HCT116 (cell line): ENCODE measurements at regions not wholly inside any gene's neighbourhood (a gene's known extent, or its start where the extent isn't known, plus 50 kb on each side); places are given as distances from the start of the nearest gene placed in this dataset.

Source experiments
- ATAC-seq: fragments of 200-7000 bp; cut with Tn5 transposase; 2 replicates; pipeline ENCODE4 v1.9.1; 2020; ENCODE audit warnings: mild to moderate bottlenecking, moderate library complexity
- BruUV-seq: library from RNA; stranded (reverse); fragments of 400-500 nt; replicated peaks from 2 replicates; lab custom pipeline; 2021; lab: Mats Ljungman, UMichigan
- CTCF ChIA-PET: fragments of 300-600 bp; sonication (Branson Sonifier 250); formaldehyde crosslinking; loops from one replicate; lab custom pipeline; 2021; ENCODE audit warnings: antibody characterized with exemption; lab: Charles Lee
- POLR2A ChIA-PET: fragments of 300-600, 350-600 bp; sonication (Branson Sonifier 250); formaldehyde crosslinking; loops from one replicate; lab custom pipeline; 2021; ENCODE audit warnings: antibody characterized with exemption; lab: Charles Lee
- RAD21 ChIA-PET, 2 experiments: fragments of 300-600 bp; sonication (Branson Sonifier 250); formaldehyde crosslinking; loops; one replicate each; lab custom pipeline; 2023; ENCODE audit warnings: low total read pairs in 2 of 2; ENCODE audit not compliant: uncharacterized antibody in 2 of 2, unreplicated experiment in 2 of 2, low non-redundant PET in 1 of 2; lab: Charles Lee
- DNase-seq: peaks from one replicate; pipeline ENCODE4 v3.0.0-alpha.2; 2010; ENCODE audit warnings: low read depth, low spot score
- H2AFZ ChIP-seq: fragments of 200-600 bp; shearing (Covaris generic), sonication (generic); 2 replicates; pipeline ENCODE4 v1.6.1; 2017; ENCODE audit warnings: low read depth, mixed run types, mixed read lengths, antibody characterized with exemption, low read length; ENCODE audit not compliant: poor library complexity, severe bottlenecking
- H3K27ac ChIP-seq: 2 replicates; pipeline ENCODE4 v1.5.1; 2012; ENCODE audit warnings: low read depth, low read length
- H3K27me3 ChIP-seq: fragments of 200-600 bp; sonication (generic); 2 replicates; pipeline ENCODE4 v1.6.1; 2016; ENCODE audit warnings: mixed run types, low read length, mixed read lengths; ENCODE audit not compliant: insufficient read depth
- H3K36me3 ChIP-seq, 2 experiments: fragments of 200-500 bp in 1 of 2; fragments of 200-600 bp in 1 of 2; sonication (Bioruptor generic) in 1 of 2; sonication (generic) in 1 of 2; 2 replicates each; pipeline versions ENCODE4 v1.5.1 to v1.6.1; 2014 to 2016; ENCODE audit warnings: low read length in 2 of 2, inconsistent platforms in 1 of 2, mixed read lengths in 1 of 2, mixed run types in 1 of 2; ENCODE audit not compliant: insufficient read depth in 2 of 2, control insufficient read depth in 1 of 2
- H3K4me1 ChIP-seq, 2 experiments: fragments of 200-600 bp in 1 of 2; sonication (generic) in 1 of 2; 2 replicates each; pipeline versions ENCODE4 v1.5.1 to v1.6.1; 2012 to 2017; ENCODE audit warnings: low read length in 2 of 2, inconsistent platforms in 1 of 2, mild to moderate bottlenecking in 1 of 2, mixed read lengths in 1 of 2, mixed run types in 1 of 2, moderate library complexity in 1 of 2; ENCODE audit not compliant: insufficient read depth in 2 of 2, control insufficient read depth in 1 of 2
- H3K4me2 ChIP-seq: fragments of 200-600 bp; sonication (generic); 2 replicates; pipeline ENCODE4 v1.6.1; 2017; ENCODE audit warnings: mixed run types, low read length, mixed read lengths
- H3K4me3 ChIP-seq, 2 experiments: fragments of 200-600 bp in 1 of 2; sonication (generic) in 1 of 2; replicated peaks in 1 of 2; 2 replicates each; pipeline ENCODE4 v1.5.1; 2011 to 2016; ENCODE audit warnings: low read length in 2 of 2, control low read depth in 1 of 2, low read depth in 1 of 2, mild to moderate bottlenecking in 1 of 2, mixed read lengths in 1 of 2, mixed run types in 1 of 2
- H3K79me2 ChIP-seq: fragments of 200-600 bp; sonication (generic); 2 replicates; pipeline ENCODE4 v1.6.1; 2017; ENCODE audit warnings: mild to moderate bottlenecking, mixed run types, low read length, moderate library complexity, mixed read lengths; ENCODE audit not compliant: insufficient read depth
- H3K9ac ChIP-seq: fragments of 200-600 bp; sonication (generic); 2 replicates; pipeline ENCODE4 v1.6.1; 2016; ENCODE audit warnings: low read length, mixed read lengths
- H3K9me2 ChIP-seq: fragments of 200-600 bp; sonication (generic), shearing (Covaris generic); 2 replicates; pipeline ENCODE4 v1.6.1; 2017; ENCODE audit warnings: mixed run types, mild to moderate bottlenecking, moderate library complexity; ENCODE audit not compliant: insufficient read depth
- H3K9me3 ChIP-seq, 2 experiments: fragments of 200-500 bp in 1 of 2; fragments of 200-600 bp in 1 of 2; sonication (Bioruptor generic) in 1 of 2; sonication (generic) in 1 of 2; 2 replicates each; pipeline ENCODE4 v1.6.1; 2014 to 2017; ENCODE audit warnings: low read length in 2 of 2, mixed read lengths in 2 of 2, inconsistent platforms in 1 of 2, low read depth in 1 of 2, mild to moderate bottlenecking in 1 of 2, mixed run types in 1 of 2, moderate library complexity in 1 of 2; ENCODE audit not compliant: control insufficient read depth in 1 of 2, insufficient read depth in 1 of 2
- H4K20me1 ChIP-seq: fragments of 200-600 bp; sonication (generic), shearing (Covaris generic); 2 replicates; pipeline ENCODE4 v1.6.1; 2017; ENCODE audit warnings: mixed run types, mild to moderate bottlenecking, moderate library complexity; ENCODE audit not compliant: insufficient read depth
- CEBPB ChIP-seq: IDR thresholded peaks from 2 replicates; pipeline ENCODE4 v1.6.1; 2012; ENCODE audit warnings: low read depth
- EGR1 ChIP-seq: IDR thresholded peaks from 2 replicates; pipeline ENCODE4 v1.6.1; 2012; ENCODE audit warnings: low read depth
- EZH2 ChIP-seq: fragments of 200-600 bp; sonication (generic); IDR thresholded peaks from 2 replicates; pipeline ENCODE4 v1.6.1; 2017; ENCODE audit warnings: antibody characterized with exemption, mixed run types
- EZH2phosphoT487 ChIP-seq: fragments of 200-600 bp; IDR thresholded peaks from 2 replicates; pipeline ENCODE4 v1.6.1; 2018; ENCODE audit warnings: antibody characterized with exemption, borderline replicate concordance
- FOSL1 ChIP-seq: IDR thresholded peaks from 2 replicates; pipeline ENCODE4 v1.6.1; 2012; ENCODE audit warnings: low read depth
- RAD21 ChIP-seq: IDR thresholded peaks from 2 replicates; pipeline ENCODE4 v1.6.1; 2012; ENCODE audit warnings: low read depth, mild to moderate bottlenecking
- SIN3A ChIP-seq: IDR thresholded peaks from 2 replicates; pipeline ENCODE4 v1.6.1; 2012; ENCODE audit warnings: low read depth
- SRF ChIP-seq: IDR thresholded peaks from 2 replicates; pipeline ENCODE4 v1.6.1; 2012; ENCODE audit warnings: low read depth
- TCF7L2 ChIP-seq: IDR thresholded peaks from 2 replicates; pipeline ENCODE4 v1.7.0; 2011; ENCODE audit warnings: borderline replicate concordance, inconsistent platforms; ENCODE audit not compliant: insufficient read depth, insufficient read length; ENCODE audit errors: extremely low read depth
- YY1 ChIP-seq: IDR thresholded peaks from 2 replicates; pipeline ENCODE4 v1.6.1; 2011; ENCODE audit warnings: low read length, low read depth, moderate library complexity, mild to moderate bottlenecking; ENCODE audit not compliant: insufficient replicate concordance; ENCODE audit errors: extremely low read depth
- ZFX ChIP-seq: fragments of 450-650 bp; IDR thresholded peaks from 2 replicates; pipeline ENCODE4 v1.6.1; 2017
- ZNF274 ChIP-seq: fragments of 200-500 bp; sonication (Bioruptor generic); IDR thresholded peaks from 2 replicates; pipeline ENCODE4 v1.6.1; 2014; ENCODE audit warnings: mild to moderate bottlenecking, low read depth, low read length, inconsistent platforms
- intact Hi-C: fragments of 100-400 bp; cut with micrococcal nuclease; formaldehyde crosslinking; loops from 2 replicates; pipeline ENCODE4 v1.10.0; 2022
- TF ChIP-seq, protein P1 (sequence below), 3 experiments: fragments of 200-600 bp in 1 of 3; sonication (generic) in 1 of 3; IDR thresholded peaks in 2 of 3; conservative IDR thresholded peaks in 1 of 3; 2 replicates each; pipeline ENCODE4 v1.5.1; 2012 to 2017; ENCODE audit warnings: low read depth in 2 of 3, low read length in 2 of 3, antibody characterized with exemption in 1 of 3, borderline replicate concordance in 1 of 3, control low read depth in 1 of 3, mild to moderate bottlenecking in 1 of 3, mixed read lengths in 1 of 3, mixed run types in 1 of 3, moderate library complexity in 1 of 3; ENCODE audit not compliant: insufficient read depth in 1 of 3
- TF ChIP-seq, protein P2 (sequence below): IDR thresholded peaks from 2 replicates; pipeline ENCODE4 v1.6.1; 2012; ENCODE audit warnings: low read depth
- TF ChIP-seq, protein P3 (sequence below): IDR thresholded peaks from 2 replicates; pipeline ENCODE4 v1.6.1; 2012

DNA sequence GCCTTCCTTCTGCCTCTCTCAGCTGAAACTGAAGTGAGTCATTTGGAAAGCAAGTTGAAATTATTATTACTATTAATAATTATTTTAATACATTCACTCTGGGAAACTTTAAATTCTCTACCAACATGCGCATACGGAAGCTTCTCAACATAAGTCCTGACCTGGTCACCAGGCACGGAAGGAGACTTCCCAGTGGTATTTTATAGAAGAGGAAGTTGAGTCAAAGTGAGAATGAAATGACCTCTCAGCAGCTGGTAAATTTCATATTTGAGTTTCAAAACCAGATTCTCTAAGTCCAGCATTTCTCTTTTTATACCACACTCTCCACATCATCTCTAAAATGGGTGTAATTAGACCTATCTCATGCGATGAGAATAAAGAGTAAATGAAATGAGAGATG is 747.4 kb downstream of the VRK1 start:
- no peak overlapping the region for H3K27ac ChIP-seq
- H3K9ac ChIP-seq = no peak overlapping the region
- ATAC-seq (no peak), DNase-seq (no peak)
- no peaks in the 10 kb centered on the region for H3K9me3 ChIP-seq
- CTCF ChIA-PET = no interaction called here
- no peaks in the 10 kb centered on the region for H4K20me1 ChIP-seq
- no peak for TF ChIP-seq EZH2phosphoT487
- TF ChIP-seq ZFX = no peak
- no peak for TF ChIP-seq EGR1
- no peak for TF ChIP-seq ZNF274
- TF ChIP-seq FOSL1 = no peak
- no peak for TF ChIP-seq CEBPB
- TF ChIP-seq SIN3A = no peak
- no peak for TF ChIP-seq EZH2
- TF ChIP-seq YY1 = no peak
- H3K4me2 ChIP-seq = no peak overlapping the region
- H3K27me3 ChIP-seq = peaks cover 10% of the 10 kb centered on the region; the same call in 1 of the 2 replicates
- H3K36me3 ChIP-seq = no peaks in the 10 kb centered on the region
- H3K79me2 ChIP-seq = no peaks in the 10 kb centered on the region
- no TSS peak for BruUV-seq
- H2AFZ ChIP-seq = no peak overlapping the region
- no peaks in the 10 kb centered on the region for H3K9me2 ChIP-seq
- POLR2A ChIA-PET = no interaction called here
- no peak overlapping the region for H3K4me3 ChIP-seq
- H3K4me1 ChIP-seq = peaks cover 0 to 4% of the 10 kb centered on the region in 2 experiments; a peak in 1 of 4 replicates
- RAD21 ChIA-PET = no interaction called here
- intact Hi-C loops = no loop called here

DNA sequence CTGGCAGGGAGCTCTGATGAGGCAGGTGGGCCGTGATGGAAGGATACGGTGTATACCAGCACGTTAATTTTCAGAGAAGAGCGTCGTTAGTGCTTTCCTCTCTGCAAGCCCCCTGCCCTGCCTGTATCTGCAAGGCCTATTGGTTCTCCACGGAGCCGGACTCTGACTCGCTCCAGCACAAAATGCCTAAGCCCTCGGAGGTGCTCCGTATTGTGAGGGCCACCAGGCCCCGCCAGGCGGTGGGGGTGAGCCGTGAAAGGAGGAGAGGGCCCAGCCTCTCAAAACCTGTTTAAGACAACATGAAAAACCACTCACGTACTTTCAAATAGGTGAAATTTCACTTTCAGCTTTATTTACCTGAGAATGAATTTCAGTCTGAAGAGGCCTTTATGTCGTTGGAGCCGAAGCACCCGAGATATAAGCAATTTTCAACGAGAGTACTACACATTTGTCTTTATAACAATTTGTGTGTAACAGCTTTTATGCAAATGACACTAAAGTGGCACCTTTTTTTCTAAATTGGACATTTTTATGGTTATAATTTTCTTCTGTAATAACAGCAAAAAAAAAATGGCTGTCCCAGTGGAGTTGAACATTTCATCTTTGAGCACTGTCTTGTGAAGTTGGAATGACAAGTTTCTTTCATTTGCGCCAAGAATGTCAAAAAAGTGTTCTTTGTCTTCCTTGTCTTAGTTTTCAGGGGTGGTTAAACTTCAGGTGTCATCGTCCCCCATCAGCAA is 749.5 kb downstream of the VRK1 start:
- Histone ChIP-seq H3K27ac (no peak overlapping the region), H3K4me2 (no peak overlapping the region), H3K36me3 (no peaks in the 10 kb centered on the region), H3K4me3 (no peak overlapping the region), H3K79me2 (no peaks in the 10 kb centered on the region), H3K9ac (no peak overlapping the region), H3K9me2 (no peaks in the 10 kb centered on the region), H3K4me1 (no peaks in the 10 kb centered on the region), H3K9me3 (no peaks in the 10 kb centered on the region), H4K20me1 (no peaks in the 10 kb centered on the region), H2AFZ (no peak overlapping the region), H3K27me3 (peaks cover 3% of the 10 kb centered on the region; the same call in 1 of the 2 replicates)
- no peak for ATAC-seq
- ChIA-PET CTCF (no interaction called here), POLR2A (no interaction called here), RAD21 (no interaction called here)
- no peak for DNase-seq
- no TSS peak for BruUV-seq
- intact Hi-C loops = no loop called here
- TF ChIP-seq TCF7L2 (no peak), CEBPB (no peak), YY1 (no peak), SRF (no peak), ZFX (no peak), EGR1 (no peak), RAD21 (no peak), EZH2 (no peak)
- TF ChIP-seq, protein P1, sequence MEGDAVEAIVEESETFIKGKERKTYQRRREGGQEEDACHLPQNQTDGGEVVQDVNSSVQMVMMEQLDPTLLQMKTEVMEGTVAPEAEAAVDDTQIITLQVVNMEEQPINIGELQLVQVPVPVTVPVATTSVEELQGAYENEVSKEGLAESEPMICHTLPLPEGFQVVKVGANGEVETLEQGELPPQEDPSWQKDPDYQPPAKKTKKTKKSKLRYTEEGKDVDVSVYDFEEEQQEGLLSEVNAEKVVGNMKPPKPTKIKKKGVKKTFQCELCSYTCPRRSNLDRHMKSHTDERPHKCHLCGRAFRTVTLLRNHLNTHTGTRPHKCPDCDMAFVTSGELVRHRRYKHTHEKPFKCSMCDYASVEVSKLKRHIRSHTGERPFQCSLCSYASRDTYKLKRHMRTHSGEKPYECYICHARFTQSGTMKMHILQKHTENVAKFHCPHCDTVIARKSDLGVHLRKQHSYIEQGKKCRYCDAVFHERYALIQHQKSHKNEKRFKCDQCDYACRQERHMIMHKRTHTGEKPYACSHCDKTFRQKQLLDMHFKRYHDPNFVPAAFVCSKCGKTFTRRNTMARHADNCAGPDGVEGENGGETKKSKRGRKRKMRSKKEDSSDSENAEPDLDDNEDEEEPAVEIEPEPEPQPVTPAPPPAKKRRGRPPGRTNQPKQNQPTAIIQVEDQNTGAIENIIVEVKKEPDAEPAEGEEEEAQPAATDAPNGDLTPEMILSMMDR (IDR thresholded peaks at IDR 0.05 in 2 of 3, conservative IDR thresholded peaks at IDR 0.05 in 1 of 3; ENCODE audit: borderline replicate concordance in 1 of 3, insufficient read depth in 1 of 3, low read depth in 2 of 3, low read length in 2 of 3) = no peak
- TF ChIP-seq, protein P2, sequence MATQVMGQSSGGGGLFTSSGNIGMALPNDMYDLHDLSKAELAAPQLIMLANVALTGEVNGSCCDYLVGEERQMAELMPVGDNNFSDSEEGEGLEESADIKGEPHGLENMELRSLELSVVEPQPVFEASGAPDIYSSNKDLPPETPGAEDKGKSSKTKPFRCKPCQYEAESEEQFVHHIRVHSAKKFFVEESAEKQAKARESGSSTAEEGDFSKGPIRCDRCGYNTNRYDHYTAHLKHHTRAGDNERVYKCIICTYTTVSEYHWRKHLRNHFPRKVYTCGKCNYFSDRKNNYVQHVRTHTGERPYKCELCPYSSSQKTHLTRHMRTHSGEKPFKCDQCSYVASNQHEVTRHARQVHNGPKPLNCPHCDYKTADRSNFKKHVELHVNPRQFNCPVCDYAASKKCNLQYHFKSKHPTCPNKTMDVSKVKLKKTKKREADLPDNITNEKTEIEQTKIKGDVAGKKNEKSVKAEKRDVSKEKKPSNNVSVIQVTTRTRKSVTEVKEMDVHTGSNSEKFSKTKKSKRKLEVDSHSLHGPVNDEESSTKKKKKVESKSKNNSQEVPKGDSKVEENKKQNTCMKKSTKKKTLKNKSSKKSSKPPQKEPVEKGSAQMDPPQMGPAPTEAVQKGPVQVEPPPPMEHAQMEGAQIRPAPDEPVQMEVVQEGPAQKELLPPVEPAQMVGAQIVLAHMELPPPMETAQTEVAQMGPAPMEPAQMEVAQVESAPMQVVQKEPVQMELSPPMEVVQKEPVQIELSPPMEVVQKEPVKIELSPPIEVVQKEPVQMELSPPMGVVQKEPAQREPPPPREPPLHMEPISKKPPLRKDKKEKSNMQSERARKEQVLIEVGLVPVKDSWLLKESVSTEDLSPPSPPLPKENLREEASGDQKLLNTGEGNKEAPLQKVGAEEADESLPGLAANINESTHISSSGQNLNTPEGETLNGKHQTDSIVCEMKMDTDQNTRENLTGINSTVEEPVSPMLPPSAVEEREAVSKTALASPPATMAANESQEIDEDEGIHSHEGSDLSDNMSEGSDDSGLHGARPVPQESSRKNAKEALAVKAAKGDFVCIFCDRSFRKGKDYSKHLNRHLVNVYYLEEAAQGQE = no peak
- TF ChIP-seq, protein P3, sequence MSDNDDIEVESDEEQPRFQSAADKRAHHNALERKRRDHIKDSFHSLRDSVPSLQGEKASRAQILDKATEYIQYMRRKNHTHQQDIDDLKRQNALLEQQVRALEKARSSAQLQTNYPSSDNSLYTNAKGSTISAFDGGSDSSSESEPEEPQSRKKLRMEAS = no peak
